Cardiac muscle cell (in vitro differentiated cells and primary cell): ENCODE measurements at regions not wholly inside any gene's neighbourhood (a gene's known extent, or its start where the extent isn't known, plus 50 kb on each side); places are given as distances from the start of the nearest gene placed in this dataset.

Source experiments
- DNase-seq, 2 donors: peaks; one replicate each; pipeline versions ENCODE4 v3.0.0 to v3.0.0-alpha.2; 2010 to 2017; ENCODE audit warnings: low read depth in 1 of 2, low spot score in 1 of 2
- H3K27ac ChIP-seq: fragments of 200-600 bp; sonication (generic); 2 replicates; pipeline ENCODE4 v1.5.1; 2016
- H3K27me3 ChIP-seq: fragments of 200-600 bp; sonication (generic); 2 replicates; pipeline ENCODE4 v1.6.0; 2016; ENCODE audit warnings: control low read depth
- H3K36me3 ChIP-seq: fragments of 200-600 bp; sonication (generic); 2 replicates; pipeline ENCODE4 v1.5.1; 2016; ENCODE audit warnings: control low read depth
- H3K4me1 ChIP-seq: fragments of 200-600 bp; sonication (generic); 2 replicates; pipeline ENCODE4 v1.8.1; 2017; ENCODE audit warnings: low read depth, mild to moderate bottlenecking, mixed run types
- H3K4me3 ChIP-seq: fragments of 200-600 bp; sonication (generic); 2 replicates; pipeline ENCODE4 v1.5.1; 2016; ENCODE audit warnings: mild to moderate bottlenecking
- H3K9me3 ChIP-seq: fragments of 200-600 bp; sonication (generic); 2 replicates; pipeline ENCODE4 v1.5.1; 2017; ENCODE audit warnings: low read depth, mild to moderate bottlenecking, control low read depth
- CTCF ChIP-seq: IDR thresholded peaks from 2 replicates; pipeline ENCODE4 v1.5.1; 2012; ENCODE audit warnings: low read depth, mild to moderate bottlenecking, low read length

DNA sequence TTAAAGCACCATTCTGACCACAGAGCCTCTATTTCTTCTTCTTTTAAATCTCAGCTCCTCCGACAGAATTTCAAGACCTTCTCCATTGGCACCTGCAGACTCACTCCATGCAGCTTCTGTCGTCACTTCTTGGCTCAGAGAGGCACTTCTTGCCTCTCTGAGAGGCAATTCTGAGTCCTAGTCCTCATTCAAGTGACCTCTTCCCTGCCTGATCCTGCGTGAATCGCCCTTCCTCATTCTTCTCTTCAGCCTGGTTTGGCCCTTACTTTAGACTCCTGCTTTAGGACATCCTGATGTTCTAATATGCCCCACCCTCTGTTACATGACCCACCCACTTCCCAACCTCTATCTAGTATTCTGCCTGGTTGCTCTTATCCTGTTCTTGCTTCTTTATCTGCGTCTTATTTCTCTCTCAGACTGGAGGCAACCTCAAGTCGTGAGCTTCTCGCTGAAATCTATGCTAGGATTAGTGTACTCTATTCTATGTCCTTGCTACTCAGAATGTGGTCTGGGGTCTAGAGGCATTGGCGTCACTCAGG, 55.6 kb upstream of the CISTR start:
- Histone ChIP-seq H3K4me1 (no peaks in the 10 kb centered on the region), H3K9me3 (no peaks in the 10 kb centered on the region), H3K27me3 (peaks cover 58% of the 10 kb centered on the region), H3K27ac (no peak overlapping the region), H3K36me3 (no peaks in the 10 kb centered on the region), H3K4me3 (no peak overlapping the region)
- DNase-seq, result no peak
- TF ChIP-seq CTCF, result no peak

GRCh38 chr12:53808023-53808705, 56.4 kb upstream of the CISTR start:
- no peak for TF ChIP-seq CTCF
- Histone ChIP-seq H3K27ac (no peak overlapping the region), H3K4me3 (no peak overlapping the region), H3K4me1 (no peaks in the 10 kb centered on the region), H3K36me3 (no peaks in the 10 kb centered on the region), H3K9me3 (no peaks in the 10 kb centered on the region), H3K27me3 (peaks cover 57% of the 10 kb centered on the region)
- no peak for DNase-seq

- Histone ChIP-seq H3K27me3 (peaks cover 61% of the 10 kb centered on the region), H3K4me1 (no peaks in the 10 kb centered on the region), H3K36me3 (no peaks in the 10 kb centered on the region), H3K4me3 (no peak overlapping the region), H3K9me3 (no peaks in the 10 kb centered on the region), H3K27ac (no peak overlapping the region)
- no peak for TF ChIP-seq CTCF
- DNase-seq, result no peak
Measured at GRCh38 chr12:53809005-53809404, 57.2 kb upstream of the CISTR start.

DNA sequence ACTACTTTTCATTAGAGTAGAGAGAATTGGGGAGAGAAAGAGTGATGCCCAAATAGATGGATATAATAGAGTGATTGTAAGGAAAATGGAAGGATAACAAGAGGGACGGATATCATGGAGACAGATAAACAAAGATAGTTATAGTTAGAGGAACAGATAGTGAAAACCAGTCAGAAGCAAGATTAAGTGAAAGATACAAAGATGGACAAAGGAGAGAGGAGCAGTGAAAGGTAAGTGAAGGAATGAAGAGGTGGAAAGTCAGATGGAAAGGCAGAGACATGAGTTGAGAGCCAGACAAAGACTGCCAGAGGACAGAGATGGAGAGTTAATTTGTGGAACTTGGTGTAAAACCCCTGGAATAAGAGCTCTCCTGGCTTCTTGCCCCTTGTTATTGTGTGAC, 59.2 kb upstream of the CISTR start:
- Histone ChIP-seq H3K36me3 (no peaks in the 10 kb centered on the region), H3K4me1 (no peaks in the 10 kb centered on the region), H3K27ac (no peak overlapping the region), H3K9me3 (no peaks in the 10 kb centered on the region), H3K27me3 (peaks cover 72% of the 10 kb centered on the region), H3K4me3 (no peak overlapping the region)
- DNase-seq, result no peak
- TF ChIP-seq CTCF, result no peak

DNA sequence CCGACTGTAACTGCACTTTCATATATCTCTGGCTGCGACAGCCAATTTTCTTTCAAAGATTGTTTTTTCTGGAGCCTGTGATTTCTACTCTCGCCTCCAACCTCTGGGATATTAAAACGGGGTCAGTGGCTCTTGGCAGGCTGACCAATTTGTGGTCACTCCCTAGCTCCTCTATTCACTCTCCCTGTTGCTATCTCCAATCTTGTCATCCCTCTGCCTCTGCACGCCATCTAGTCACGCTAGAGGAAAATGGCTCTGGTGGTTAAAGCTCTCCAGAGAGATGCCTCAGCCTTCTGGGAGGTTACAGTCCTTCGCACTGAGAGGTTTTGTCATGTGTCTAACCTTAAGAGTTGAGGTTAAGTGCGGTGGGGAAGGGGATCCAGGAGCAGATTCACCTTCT, 59.8 kb upstream of the CISTR start:
- Histone ChIP-seq H3K9me3 (no peaks in the 10 kb centered on the region), H3K27ac (no peak overlapping the region), H3K27me3 (peaks cover 72% of the 10 kb centered on the region), H3K4me3 (no peak overlapping the region), H3K4me1 (no peaks in the 10 kb centered on the region), H3K36me3 (no peaks in the 10 kb centered on the region)
- peak in 1 of 2 donors; percentile 7 for DNase-seq
- TF ChIP-seq CTCF, result no peak
